DMS 273 treated with DMSO at 0.1 percent for 48 hours (cell line): ENCODE measurements at regions not wholly inside any gene's neighbourhood (a gene's known extent, or its start where the extent isn't known, plus 50 kb on each side); places are given as distances from the start of the nearest gene placed in this dataset.
"Not testable (repeated sequence)": the region's sequence is repeated elsewhere in the genome, so short reads cannot be mapped to it uniquely, and the experiment has no call there.

Experiments used
- DNase-seq: peaks from one replicate; lab custom pipeline; 2025; lab: John Stamatoyannopoulos, UW

DNA sequence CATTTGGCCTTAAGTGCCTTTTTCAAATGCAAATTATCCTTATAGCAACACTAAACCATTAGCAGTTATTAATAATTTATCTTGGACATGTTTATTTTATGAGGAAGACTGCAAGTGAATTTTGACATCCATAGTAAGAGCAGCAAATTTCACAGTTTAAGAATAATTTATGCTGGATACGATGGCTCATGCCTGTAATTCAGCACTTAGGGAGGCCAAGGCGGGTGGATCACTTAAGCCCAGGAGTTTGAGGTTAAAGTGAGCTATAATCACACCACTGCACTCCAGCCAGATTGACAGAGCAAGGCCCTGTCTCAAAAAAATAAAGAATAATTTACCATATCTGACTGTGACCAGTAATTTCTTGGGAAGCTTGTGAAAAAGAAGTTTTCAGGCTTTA lies 286.2 kb downstream of the TMX3 start:
- peak; percentile 66 for DNase-seq

GRCh38 chr18:68427951-68428401 lies 286.9 kb downstream of the TMX3 start:
- DNase-seq = peak; percentile 95

DNA sequence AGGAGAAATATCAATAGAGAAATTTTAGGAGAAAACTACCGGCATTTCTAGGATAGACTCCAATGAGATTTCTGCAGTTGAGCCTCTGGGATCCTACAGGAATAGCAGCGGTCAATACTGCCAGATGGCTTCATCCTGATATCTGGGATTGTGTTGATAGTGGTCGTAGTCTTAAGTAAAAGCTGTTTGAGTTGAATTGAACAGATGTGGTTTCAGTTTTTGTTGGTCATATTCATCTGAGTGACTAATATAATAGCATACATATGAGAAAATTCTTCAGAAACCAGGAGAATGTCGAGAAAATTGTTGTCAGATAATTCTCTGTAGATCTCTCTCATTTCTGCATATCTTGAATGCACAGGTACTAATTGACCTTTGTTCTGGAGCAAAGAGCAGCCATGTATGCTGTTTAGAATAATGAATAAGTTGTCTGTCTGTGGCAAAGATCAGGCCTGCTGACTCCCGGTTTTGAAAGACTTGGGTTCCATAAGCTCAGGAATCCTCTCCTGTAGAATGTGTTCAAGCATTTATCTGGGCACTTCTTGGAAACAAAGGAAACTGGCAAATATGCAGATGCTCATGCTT lies 288.1 kb downstream of the TMX3 start:
- peak; percentile 58 for DNase-seq

- DNase-seq = no peak
Measured at GRCh38 chr18:68418881-68419280, 296.0 kb downstream of the TMX3 start.

DNA sequence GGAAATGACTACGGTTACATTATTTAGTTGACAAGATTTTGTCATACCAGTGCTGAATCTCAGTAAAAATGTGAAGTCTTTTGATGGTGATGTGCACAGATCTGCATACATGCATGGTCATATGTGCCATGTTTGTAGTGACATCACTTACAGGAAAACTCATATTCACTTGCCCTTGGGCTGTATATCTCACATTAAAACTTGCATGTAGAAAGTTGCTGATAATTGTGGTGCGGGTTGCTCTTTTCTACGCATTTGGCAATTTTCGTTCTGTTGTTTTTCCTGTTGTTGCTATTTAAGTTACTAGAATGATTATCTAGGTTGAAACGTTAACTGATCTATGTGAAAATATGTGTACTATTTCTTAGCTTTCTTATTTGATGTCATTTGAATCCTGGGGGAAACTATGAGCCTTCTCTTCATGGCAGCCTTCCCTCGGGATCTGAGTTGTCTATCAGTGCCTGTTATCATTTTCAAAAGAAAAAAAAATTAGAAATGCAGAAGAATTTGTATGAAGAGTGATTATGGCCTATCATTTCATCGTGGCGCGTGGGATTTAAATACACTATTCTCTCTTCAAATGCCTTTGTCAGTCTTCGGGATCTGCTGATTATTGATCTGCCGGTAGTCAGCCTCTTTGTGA lies 296.6 kb downstream of the TMX3 start:
- no peak for DNase-seq

- no peak for DNase-seq
Measured at GRCh38 chr18:68417826-68418225, 297.1 kb downstream of the TMX3 start.

GRCh38 chr18:68417166-68417799 lies 297.6 kb downstream of the TMX3 start:
- no peak for DNase-seq

DNA sequence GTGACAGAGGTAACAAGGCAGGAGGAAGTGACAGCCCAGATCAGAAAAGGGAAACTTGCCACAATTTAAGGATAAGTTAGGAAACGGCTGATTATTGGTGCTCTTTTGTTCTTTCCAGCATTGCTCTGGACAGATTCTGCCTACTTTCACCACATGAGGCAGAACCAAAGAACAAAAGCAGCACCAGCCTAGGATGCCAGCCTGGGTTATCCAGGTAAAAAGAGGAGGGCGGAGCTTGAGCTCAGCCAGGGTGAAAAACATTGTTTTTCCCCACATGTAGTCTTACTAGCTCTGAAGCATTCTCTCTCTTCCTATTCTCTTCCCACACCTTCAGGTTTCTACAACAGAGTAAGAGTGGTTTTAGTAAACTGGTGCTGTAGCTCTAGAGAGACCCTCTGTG lies 300.5 kb downstream of the TMX3 start:
- DNase-seq = no peak

DNA sequence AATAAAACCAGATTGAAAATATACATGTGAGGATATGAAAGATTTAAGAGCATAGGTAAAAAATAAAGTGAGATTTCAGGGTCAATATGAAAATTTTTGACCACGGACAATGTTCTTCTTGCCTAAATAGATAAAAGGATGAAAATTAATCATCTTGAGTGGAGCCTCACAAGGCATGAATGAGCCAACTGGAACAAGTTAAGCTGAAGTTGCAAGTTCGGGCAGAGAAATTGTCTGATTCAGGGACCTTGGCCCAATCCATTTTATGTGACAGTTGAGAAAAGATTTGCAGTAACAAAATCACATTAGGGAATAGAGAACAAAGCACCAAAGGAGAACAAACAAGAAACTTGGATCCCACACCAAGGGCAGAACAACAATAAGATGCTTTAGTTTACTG lies 305.3 kb downstream of the TMX3 start:
- no peak for DNase-seq

DNA sequence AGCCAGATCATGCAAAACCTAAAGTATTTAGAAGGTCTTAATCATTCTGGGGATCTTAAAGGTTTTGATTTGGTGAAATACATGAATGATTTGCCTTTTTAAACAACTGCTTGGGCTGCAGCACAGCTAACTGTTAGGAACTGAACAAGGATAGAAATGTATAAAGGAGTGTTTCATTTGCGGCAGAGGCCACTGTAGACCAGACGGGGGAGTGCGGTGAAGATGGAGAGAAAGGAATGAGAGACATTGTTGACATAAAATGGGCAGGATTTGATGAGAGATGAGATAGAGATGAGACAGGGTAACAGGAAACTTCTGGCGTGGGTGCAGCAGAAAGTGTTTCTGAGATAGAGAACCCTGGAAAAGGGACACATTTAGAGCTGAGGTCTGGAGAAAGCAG lies 308.1 kb downstream of the TMX3 start:
- DNase-seq = no peak

GRCh38 chr18:68402784-68403183 lies 312.1 kb downstream of the TMX3 start:
- DNase-seq = no peak

DNA sequence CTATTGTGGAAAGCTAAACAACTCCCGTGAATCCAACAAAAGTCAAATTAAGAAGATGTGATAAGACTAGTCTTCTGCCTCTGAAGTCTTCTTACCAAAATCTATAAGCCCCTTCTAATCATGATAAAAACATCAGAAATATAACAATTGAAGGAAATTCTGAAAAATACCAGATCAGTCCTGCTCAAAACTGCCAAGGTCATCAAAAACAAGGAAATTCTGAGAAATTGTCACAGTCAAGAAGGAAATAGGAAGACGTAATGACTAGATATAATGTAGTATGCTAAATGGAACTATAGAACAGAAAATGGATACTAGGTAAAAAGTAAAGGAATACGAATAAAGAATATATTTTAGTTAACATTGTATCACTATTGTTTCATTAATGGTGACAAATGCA lies 314.0 kb downstream of the TMX3 start:
- no peak for DNase-seq

- no peak for DNase-seq
Measured at GRCh38 chr18:68399721-68400120, 315.2 kb downstream of the TMX3 start.

GRCh38 chr18:68397241-68398035 lies 317.5 kb downstream of the TMX3 start:
- no peak for DNase-seq

DNA sequence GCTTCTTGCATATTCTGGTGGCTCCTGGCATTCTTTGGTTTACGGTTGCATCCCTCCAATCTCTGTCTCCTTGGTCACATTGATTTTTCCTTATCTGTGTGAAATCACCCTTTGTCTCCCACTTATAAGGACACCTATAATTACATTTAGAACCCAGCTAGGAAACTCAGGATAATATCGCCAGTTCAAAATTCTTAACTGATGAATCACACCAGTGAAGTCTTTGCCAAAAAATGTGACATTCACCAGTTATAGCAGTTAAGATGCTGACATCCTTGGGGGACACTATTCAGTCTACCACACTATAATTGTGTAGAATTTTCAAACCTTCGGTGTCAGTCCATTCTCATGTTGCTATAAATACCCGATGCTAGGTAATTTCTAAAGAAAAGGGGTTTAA lies 320.2 kb downstream of the TMX3 start:
- DNase-seq = no peak

DNA sequence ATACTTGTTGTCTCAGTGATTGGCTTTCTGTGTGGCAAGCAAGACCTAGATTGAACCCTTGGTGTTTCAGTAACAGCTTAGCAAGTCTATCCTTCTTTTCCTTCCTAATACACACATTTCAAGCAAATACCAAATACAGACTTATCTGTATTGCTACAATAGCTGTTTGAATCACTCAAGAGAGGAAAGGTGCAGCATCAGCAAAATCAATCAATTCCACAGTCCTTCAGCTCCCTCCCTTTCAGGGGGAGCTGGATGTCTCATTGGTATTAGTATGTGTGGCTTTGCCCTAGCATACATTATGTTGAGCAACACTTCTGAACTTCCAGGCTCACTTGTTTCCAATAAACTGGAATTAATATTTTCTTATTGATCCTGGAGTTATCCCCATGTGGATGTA lies 323.1 kb downstream of the TMX3 start:
- no peak for DNase-seq

DNA sequence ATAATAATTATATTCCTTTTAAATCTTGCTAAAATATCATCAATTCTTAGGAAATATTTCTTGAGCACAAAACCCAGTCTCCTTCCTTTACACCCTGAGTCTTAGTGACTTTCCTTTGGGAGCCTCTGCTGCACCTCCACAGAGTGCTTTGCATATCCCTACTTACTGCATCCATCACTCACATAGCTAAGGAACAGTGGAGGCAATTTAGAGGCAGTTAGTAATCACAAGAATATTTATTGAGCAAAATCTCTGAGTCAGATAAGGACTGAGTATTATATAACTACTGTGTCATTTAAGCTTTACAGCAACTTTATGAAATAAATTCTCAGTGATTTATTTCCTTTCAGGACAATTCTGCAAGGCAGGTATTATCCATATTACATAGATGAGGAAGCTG lies 327.7 kb downstream of the TMX3 start:
- no peak for DNase-seq

DNA sequence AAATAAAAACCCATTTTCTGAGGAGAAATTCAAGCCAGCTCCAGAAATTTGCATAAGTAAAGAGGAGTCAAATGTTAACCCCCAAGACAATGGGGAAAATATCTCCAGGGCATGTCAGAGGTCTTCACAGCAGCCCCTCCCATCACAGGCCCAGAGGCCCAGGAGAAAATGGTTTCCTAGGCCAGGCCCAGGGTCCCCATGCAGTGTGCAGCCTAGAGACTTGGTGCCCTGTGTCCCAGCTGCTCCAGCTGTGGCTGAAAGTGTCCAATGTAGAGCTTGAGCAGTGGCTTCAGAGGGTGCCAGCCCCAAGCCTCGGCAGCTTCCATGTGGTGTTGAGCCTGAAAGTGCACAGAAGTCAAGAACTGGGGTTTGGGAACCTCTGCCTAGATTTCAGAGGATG lies 330.9 kb downstream of the TMX3 start:
- DNase-seq = not testable (repeated sequence)

DNA sequence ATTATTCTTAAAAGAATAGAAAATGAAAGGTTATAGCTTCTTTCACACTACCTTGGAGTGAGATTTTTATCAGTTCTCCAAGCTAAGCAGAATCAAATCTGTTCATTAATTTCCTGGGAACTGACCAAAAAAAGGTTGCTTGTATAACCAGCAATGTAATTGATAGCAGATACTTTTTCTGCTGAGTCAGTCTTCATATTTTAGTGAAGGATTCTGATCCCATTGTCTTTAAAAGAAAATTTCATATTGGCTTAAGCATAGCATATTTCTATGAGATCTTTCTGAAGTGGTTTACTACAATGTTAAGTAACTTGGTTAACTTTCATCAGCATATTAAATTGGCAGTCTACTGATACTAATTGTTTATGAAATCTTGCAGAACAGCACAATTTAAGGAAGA lies 338.0 kb downstream of the TMX3 start:
- no peak for DNase-seq

DNA sequence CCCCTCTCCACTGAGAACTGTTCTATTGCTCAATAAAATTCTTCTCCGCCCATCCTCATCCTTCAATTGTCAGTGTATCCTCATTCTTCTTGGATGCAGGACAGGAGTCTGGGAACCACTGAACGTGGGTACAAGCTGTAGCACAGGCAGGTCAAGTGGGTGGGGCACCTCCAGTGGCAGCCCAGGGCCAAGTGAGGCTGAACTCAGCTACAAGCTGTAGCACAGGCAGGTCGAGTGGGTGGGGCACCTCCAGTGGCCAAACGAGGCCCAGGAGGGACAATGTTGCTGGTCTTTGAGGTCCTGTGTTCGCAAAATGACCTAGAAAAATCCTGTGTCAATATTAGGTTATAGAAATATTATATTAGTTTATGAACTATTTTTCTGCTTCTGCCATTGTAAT lies 352.0 kb downstream of the TMX3 start:
- DNase-seq = no peak

DNA sequence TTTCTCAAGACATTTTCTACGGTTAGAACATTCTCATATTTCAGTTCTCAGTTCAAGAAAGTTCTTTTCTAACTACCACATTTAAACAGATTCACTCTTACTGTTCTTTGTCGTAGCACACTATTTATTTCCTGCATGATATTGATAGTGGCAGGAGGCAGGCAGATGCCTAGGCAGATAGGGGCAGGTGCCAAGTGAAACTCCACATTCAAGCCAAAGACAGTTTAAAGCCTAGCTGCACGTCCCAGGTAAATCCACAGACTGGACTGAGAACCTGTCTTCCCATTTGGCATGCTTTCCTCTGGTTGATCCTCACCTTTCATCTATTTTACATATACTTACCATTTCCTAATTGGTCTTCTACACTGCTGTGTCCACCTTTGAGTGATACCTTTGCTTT lies 359.3 kb downstream of the TMX3 start:
- DNase-seq = no peak

GRCh38 chr18:68354176-68354575 lies 360.7 kb downstream of the TMX3 start:
- DNase-seq = no peak
